Stimulated activated CD4-positive, alpha-beta T cell treated with anti-CD3 and anti-CD28 coated beads, Interleukin-12 subunit alpha, Interleukin-12 subunit beta, amount 100 ng/mL, for 48 hours (primary cell): ENCODE measurements at regions not wholly inside any gene's neighbourhood (a gene's known extent, or its start where the extent isn't known, plus 50 kb on each side); places are given as distances from the start of the nearest gene placed in this dataset.
"Not testable (repeated sequence)": the region's sequence is repeated elsewhere in the genome, so short reads cannot be mapped to it uniquely, and the experiment has no call there.

ENCODE experiments used
- DNase-seq, 3 donors: peaks; one replicate each; pipeline ENCODE4 v3.0.0-alpha.2; 2020; ENCODE audit warnings: low read depth in 2 of 3, low spot score in 1 of 3

DNA sequence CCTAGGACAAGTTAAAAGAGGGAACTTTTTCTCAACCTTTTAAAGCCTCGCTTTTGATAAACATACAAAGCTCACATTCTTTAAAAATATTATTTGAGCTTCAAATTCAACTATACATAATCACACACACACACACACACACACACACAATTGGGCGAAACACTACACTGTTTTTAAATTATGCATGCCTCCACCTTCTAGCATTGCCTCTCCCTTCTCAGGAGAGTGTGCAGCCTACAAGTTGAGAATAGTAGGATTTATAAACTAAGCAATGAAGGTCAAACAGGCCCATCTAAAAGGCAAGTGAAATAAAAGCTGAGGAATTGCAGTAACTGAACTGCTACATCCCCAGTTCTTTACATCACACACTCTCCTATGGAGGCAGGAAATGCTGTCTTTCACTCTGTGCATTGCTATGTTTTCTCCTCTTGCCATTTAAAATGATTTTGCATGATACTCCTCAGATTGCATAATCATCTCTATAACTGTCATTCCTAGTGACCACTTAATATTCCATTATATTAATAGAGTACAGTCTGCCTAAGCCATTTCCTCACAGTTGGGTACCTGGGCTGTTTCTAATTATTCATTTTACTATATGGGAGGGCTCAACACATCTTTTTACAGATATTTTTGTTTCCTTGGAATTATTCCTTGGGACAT is 92.5 kb upstream of the KCNE2 start:
- DNase-seq, result no peak

DNA sequence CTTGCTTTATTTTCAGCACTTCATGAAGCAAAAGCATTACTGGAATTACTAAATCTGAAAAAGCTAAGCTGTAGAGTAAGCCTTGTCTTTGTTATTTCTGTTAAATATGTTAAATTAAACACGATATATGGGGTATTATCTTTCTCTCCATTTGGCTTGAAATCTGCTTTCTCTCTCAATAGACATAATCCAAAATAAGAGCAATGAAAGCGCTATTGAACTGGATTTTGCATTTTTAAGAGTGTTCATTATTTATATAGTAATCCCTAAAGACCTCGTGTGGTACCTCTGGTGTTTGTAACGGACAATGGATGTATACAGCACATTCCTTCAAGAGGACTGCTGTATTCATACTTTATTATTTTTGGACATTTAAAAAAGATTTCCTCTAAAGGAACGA is 91.5 kb upstream of the KCNE2 start:
- no peak for DNase-seq

DNA sequence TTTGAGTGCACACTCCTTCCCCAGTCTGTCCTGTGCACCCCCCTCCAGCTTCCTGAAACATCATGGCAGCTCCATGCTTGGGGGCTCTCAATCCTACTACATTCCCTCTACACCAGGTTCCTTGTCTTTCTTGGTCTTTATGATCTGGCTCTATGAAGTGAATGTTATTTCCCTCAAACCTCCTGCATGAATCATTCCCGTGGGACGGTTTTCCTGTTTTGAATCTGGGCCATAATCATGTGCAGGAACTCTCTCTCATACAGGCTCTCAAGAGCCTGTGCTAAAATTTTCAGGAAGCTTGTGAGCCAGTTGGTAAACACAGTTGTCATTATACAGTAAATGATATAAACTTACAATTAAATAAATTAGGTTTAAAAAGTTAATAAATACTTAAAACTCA is 89.8 kb upstream of the KCNE2 start:
- no peak for DNase-seq

DNA sequence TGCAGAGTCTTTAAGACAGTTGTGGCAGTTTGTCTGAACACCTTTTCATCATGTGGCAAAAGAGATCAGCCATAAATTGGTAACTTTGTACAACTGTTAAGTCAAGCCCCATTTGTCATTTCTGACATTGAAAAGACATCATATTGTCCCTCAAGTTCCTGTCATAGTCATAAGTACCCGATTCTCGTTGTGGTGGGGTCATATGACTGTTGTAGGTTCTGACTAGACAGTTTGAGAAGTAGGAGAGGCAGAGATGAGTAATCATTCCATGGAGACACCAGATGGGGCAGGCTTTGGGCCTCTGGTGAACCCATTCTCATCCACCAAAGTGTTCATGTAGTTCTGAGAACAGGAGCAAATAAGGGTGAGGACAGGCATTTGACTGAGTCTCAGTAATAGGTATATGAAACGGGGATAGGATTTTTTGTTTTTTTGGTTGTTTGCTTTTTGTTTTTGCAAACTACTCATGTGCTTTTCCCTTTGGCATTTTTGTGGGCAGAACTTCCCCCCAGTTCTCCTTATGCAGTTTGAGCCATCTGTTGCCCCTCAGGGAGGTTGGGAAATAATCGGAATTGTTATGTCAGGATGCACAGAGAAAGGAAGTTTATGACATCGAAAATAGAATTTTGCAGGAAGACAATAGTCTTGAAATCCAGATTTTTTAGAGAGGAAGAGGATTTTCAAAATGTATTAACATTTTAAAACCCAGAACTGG is 86.9 kb upstream of the KCNE2 start:
- peak; percentile 24 to 27 (median 25) for DNase-seq

DNA sequence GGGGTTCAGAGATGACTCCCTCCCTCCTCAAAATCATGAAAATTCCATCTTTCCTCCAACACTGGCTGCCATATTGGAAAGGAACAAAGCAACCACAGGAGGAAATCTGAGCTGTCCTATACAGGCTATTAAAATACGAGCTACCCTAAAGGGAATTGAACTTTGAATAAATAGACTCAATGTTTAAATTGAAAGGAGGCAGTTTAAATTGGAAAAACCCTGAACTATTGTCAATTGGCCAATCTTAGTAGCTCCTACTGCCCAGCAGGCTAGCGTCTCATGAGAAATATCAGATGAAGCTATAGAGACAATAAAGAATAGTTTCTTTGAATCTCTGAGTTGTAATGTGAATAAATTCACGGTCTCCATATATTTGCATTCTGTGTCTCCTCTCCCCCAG is 85.4 kb upstream of the KCNE2 start:
- no peak for DNase-seq

DNA sequence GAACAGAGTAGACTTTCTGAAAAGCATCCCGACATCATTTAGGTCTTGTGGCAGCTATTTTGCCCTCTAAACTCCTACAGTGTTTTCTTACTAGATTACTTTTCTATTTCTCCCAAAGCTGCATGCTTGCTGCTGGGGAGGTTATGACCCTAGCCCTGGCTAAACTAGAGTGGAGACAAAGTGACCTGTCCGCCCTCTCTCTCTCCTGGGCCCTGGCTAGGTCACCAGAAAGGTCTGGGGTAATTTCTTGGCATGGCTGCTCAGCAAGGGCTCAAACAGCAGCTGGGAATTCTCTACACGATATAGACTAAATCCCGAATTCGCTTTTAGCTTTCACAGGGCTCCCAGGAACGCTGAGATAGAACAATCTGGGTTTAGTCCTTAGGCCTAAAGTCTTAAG is 84.5 kb upstream of the KCNE2 start:
- DNase-seq, result no peak

DNA sequence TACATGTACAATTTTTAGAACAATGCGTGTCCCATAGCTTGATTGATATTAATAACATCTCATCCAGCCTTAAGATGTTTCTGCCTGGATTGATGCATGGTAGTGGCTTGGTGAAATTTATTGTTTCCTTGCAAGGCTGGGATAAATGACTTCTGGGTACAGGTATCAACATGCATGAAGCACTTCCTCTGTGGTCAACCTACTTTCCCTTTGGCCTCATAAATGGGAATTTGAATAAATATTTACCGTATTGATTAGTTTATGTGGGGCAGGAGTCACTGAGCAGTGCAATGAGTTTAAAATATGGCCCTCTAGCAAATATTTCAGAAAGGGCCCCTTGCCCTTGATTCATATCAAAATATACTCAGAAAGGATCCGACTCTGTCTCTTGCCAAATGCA is 83.9 kb upstream of the KCNE2 start:
- DNase-seq, result no peak

DNA sequence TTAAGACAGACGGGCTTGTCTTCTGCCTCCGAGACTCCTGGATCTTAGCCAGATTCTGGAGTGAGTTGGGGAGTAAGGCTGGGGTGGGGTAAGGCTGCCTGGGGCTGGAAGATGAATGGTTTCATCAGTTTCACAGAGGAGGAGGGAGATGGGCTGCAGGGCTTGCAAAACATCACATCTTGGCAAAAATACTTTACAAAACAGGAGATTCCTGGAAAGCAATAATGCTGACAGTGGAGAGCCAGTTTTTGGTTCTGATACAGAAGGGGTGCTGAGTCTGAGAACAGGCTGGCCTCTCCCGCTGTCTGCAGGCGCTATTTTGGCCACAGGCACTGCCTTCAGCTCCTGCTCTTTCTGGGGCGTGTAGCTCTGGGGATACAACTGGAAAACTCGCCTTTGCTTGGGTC is 83.4 kb upstream of the KCNE2 start:
- DNase-seq, result no peak

DNA sequence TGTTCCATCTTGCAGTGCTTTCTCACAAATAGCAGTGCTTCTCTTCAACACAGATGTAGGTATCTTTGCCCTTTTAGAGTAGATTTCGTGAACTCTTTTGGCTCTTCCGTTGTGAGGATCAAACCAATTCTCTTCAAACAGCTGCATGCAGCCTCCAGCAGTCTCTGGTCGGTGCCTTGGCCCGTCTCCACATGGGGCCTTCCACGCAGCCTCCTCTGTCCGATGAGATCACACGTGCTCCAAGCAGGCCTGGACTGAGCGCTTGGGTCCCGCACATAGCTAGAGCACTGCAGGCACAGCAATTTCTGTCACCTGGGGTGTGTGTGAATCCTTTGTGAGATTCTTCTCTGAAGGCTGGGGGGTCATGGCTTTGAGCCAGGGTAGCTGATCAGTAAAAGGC is 82.8 kb upstream of the KCNE2 start:
- DNase-seq, result no peak

DNA sequence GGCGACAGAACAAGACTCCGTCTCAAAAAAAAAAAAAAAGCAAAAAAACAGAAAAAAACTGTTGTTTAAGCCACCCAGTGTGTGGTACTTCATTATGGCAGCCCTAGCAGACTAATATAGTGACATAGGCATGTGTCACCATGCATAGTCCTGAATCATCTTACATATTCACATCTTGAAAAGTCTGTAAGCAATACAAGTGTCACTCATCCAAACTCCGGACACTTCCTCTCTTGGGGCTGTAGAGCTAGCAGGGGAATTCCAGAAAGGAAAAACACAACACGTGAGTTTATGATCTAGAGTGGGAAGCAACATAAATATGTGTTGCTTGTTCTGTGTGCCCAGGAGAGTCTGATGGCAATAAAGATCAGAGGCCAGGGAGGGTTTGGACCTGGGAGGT is 81.6 kb upstream of the KCNE2 start:
- no peak for DNase-seq

DNA sequence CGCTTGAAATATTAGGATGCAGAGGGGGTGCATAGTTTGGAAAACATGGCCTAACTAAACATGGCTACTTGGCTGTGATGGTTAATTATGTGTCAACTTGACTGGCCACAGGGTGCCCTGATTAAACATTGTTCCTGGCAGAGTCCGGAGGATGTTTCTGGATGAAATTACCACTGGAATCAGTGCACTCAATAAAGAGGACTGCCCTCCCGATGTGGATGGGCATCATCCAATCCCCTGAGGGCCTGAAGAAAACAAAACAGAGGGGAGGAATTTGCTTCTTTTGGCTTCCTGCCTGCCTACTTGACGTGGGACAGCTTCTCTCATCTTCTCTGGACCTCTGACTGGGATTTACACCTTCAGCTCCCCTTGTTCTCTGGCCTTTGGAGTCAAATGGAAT is 79.1 kb upstream of the KCNE2 start:
- no peak for DNase-seq

DNA sequence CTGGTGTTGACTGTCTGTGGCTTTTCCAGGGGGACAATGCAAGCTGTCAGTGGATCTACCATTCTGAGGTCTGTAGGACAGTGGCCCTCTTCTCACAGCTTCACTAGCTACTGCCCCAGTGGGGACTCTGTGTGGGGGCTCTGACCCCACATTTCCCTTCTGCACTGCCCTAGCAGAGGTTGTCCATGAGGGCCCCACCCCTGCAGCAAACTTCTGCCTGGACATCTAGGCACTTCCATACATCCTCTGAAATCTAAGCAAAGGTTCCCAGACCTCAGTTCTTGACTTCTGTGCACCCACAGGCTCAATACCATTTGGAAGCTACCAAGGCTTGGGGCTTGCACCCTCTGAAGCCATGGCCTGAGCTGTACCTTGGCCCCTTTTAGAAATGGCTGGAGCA is 75.8 kb upstream of the KCNE2 start:
- not testable (repeated sequence) for DNase-seq

DNA sequence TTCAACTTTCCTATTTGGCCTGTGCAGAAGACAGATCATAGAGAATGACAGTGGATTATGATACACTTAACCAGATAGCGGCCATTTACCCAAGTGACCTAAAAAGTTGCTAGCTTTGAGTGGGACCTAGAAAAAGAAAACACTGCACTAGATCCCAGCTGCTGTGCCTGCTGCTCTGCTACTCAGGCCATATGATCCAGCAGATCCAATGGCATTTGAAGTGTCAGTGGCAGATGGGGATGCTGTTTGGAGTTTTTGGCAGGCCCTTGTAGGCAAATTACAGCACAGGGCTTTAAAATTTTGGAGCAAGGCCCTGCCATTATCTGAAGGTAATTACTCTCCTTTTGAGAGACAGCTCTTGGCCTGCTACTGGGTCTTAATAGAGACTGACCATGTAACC is 74.0 kb upstream of the KCNE2 start:
- DNase-seq, result no peak

DNA sequence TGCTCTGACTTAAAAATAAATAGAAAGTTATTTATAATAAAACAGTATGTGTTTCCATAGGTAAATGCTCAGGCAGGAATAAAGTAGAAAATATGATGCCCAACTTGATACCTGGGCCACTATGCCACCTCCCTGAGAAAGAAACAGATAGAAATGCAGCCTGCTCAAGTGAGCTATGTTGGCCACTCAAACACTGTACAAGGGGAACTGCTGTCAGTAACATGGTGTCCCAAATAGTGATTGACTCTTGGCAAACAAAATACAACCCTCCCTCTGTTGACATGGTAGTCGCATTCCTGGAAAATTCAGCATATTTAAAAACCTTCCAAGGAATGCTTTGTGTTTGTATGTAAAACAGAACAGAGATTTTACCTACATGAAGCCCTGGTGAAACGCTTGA is 66.9 kb upstream of the KCNE2 start:
- no peak for DNase-seq

DNA sequence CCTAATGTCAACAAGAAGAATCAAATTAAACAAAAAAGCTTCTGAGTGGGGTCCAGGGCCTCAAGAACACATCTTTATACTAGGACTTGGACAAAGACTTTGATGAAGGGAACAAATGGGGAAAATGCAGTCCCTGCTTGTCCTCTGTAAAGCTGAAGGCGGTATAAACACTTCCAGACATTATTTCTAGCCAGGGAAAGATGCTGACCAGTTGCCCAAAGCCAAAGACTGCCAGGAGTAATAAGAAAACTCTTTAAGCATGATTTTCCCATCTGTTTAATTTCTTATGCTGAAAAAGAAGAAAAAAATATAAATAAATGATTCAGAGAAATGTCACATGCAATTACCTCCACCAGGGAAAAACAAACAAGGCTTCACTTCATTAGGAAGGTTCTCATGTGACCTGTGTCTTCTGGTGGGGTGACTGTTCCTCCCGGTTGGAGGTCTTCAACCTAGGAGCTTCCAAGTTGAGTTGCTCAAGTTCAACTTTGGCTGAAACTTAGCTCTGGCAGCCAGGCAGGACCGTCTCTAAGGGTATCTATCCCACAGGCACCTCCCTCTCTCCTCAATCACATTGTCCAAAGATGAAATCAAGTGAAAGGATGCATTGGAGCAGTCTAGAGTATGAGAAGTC is 65.2 kb upstream of the KCNE2 start:
- no peak for DNase-seq

DNA sequence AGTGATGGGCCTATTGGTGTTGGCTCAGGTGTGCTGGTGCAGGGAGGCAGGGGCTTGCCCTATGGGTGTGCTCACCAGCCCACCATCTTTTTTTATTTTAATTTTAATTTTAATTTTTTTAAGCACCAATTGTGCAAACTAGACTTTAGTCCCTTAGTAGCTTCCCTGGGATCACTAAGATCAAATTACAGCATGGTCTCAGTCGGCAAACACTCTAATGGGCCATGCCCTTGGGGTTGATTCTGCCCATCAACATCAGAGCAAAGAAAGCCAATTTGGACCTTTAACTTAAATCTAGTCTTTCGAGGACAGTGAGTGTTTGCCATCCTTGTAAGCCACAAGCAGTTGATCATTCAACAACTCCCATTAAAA is 64.7 kb upstream of the KCNE2 start:
- DNase-seq, result no peak

DNA sequence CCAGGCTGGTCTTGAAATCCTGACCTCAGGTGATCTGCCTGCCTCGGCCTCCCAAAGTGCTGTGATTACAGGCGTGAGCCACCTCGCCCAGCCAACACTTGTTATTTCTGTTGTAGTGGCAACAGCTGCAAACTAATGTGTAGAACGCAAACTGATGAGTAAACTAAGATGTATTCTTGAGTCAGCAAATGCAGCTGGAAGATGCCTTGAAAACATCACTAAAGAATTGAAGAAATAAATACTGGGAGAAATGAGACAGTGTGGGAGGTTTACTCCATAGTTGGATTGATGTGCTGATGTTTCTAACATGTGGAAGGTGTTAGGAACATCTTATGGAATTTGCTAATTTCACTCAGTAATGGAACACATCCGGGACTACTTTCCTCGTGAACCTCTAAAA is 61.3 kb upstream of the KCNE2 start:
- DNase-seq, result no peak

DNA sequence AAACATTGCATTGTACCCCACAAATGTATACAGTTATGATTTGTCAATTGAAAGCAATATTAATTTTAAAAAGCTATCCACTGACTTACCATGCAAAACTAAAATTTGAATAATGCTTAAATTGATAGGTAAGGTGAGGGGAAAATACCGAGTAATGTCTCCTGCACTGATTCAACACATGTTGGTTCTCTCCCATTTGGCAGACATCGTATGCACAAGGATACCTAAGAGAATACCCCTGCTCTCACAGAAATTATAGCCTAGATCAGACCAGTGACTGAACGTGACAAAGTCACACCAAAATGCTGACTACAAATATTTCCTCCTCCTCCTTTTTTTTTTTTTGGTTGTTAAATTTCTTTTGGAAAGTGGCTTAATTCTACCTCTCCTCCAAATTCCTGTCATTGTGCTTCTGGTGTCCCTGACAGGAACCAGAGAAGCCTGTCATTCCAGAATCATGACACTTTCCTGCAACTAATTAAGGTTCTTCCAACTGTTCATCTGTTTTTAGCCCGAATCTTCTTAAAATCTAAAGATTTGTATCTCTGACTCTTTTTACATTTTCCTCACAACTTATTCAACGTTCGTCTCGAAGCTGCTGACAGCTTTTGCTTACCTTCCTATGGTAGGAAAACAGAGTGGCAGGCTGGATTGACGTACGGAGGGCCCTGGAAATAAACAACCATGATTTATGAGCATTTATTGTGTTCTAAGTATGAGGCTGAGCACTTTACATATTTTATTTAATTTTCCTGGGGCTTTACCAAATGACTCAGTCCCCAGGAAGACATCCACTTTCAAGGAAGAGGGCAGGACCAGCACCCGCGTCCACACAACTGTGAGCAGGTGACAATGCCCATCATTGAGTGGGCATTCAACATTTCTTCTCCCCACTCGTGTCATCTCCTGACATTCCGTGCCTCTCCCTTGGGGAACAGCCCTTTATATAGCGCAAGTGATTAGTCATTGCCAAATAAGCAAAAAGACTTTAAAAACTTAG is 57.9 kb upstream of the KCNE2 start:
- DNase-seq, result no peak

DNA sequence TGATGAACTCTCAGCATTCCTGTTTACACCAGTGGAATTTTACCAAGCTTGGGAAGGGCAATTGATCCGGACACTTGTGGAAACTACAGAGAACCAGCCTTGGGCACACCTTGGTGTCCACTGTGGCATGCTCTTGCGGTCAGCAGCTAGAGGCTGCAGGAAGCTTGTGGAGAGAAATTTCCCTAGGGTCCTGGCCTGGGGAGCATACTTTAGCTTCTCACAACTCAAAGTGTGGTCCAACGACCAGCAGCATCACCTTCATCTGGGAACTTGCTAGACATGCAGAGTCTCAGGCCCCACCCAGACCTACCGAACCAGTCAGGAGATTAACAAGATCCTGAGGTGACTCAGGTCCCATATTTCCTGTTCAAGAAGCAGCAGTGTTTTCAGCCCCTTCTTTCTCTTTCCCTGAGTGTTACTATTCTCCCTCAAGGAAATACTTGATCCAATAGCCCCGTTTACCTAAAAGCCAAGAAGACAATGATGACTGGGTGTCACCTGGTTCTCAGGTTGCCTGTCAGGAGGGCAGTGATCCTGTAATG is 55.7 kb upstream of the KCNE2 start:
- DNase-seq, result no peak

DNA sequence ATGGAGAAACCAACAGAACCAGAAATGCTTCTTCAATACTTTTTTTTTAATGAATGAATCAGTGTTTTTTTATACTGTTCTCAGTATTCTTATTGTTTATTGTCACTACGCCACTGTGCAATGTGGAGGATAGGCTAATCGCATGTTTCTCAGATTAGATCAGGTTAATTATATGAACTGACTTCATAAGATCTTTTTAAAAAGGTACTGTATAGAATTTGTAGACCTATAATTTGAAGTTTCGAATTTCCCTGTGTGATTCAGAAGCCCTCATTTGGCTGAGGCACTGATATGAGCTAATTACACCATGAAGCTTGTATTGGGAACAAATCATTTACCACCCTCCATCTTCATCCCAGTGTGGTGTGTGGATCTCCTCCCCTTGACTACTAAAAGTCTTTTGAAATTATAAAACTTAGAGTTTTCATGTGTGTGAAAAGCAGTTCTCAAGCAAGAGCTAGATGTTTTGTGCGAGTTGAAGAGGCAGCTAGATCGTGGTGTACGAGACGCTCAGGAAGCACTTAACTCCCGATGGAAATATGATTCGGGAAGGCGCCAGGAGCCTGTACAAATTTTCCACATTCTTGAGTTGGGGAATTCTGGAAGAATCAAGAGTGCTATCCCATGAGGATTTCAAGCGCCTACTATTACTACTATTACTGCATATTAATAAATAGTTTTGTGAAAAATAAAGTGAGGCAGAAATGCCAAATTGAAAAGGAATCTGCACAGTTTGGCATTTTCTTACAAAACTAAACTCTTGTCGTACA is 52.1 kb upstream of the KCNE2 start:
- no peak for DNase-seq

DNA sequence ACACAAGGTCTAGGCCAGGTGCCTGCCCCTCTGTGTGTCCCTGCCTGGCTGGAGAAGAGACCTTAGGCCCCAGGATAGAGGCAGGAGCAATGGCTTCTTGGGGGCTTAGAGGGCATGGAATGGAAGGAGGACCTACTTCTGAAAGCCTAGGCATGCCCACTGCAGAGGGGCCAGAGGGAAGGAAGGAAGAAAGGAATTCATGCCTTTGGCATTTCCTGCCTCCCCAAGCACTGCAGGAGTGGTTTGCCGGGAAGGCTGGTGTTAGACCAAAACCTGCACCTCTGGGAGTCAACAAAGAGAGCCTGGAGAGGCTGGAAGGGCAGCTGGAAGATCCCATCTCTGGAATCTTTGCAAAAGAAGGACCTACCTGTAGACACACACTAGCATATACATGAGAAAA is 50.7 kb upstream of the KCNE2 start:
- DNase-seq, result no peak
